ENCODE measurements at regions not wholly inside any gene's neighbourhood (a gene's known extent, or its start where the extent isn't known, plus 50 kb on each side); places are given as distances from the start of the nearest gene placed in this dataset.

- DNase-seq (ENCODE audit: low spot score) = no peak
- no peak for TF ChIP-seq CTCF (conservative IDR thresholded peaks at IDR 0.05; ENCODE audit: low read depth)
- POLR2A ChIA-PET (ENCODE audit: low non-redundant PET) = no interaction called here
- no peak overlapping the region for H3K27ac ChIP-seq
- CTCF ChIA-PET = no interaction called here
Measured at GRCh38 chr7:12119620-12120303, 91.3 kb upstream of the TMEM106B start.

GRCh38 chr7:12120632-12121031 lies 90.5 kb upstream of the TMEM106B start:
- no peak for DNase-seq (ENCODE audit: low spot score)
- no peak for TF ChIP-seq CTCF (conservative IDR thresholded peaks at IDR 0.05; ENCODE audit: low read depth)
- POLR2A ChIA-PET (ENCODE audit: low non-redundant PET) = no interaction called here
- CTCF ChIA-PET = no interaction called here
- H3K27ac ChIP-seq = no peak overlapping the region

- no peak for DNase-seq (ENCODE audit: low spot score)
- H3K27ac ChIP-seq = no peak overlapping the region
- no peak for TF ChIP-seq CTCF (conservative IDR thresholded peaks at IDR 0.05; ENCODE audit: low read depth)
- ChIA-PET POLR2A (ENCODE audit: low non-redundant PET) (no interaction called here), CTCF (no interaction called here)
Measured at GRCh38 chr7:12123172-12123571, 87.9 kb upstream of the TMEM106B start.

GRCh38 chr7:12124028-12124427 lies 87.1 kb upstream of the TMEM106B start:
- DNase-seq (ENCODE audit: low spot score) = no peak
- ChIA-PET CTCF (no interaction called here), POLR2A (ENCODE audit: low non-redundant PET) (no interaction called here)
- H3K27ac ChIP-seq = no peak overlapping the region
- no peak for TF ChIP-seq CTCF (conservative IDR thresholded peaks at IDR 0.05; ENCODE audit: low read depth)

GRCh38 chr7:12127455-12127854 lies 83.6 kb upstream of the TMEM106B start:
- ChIA-PET POLR2A (ENCODE audit: low non-redundant PET) (no interaction called here), CTCF (no interaction called here)
- no peak for DNase-seq (ENCODE audit: low spot score)
- no peak for TF ChIP-seq CTCF (conservative IDR thresholded peaks at IDR 0.05; ENCODE audit: low read depth)
- H3K27ac ChIP-seq = no peak overlapping the region

GRCh38 chr7:12130609-12131008 lies 80.5 kb upstream of the TMEM106B start:
- H3K27ac ChIP-seq = no peak overlapping the region
- no peak for DNase-seq (ENCODE audit: low spot score)
- CTCF ChIA-PET = no interaction called here
- POLR2A ChIA-PET (ENCODE audit: low non-redundant PET) = no interaction called here
- TF ChIP-seq CTCF (conservative IDR thresholded peaks at IDR 0.05; ENCODE audit: low read depth) = no peak

GRCh38 chr7:12131122-12131521 lies 80.0 kb upstream of the TMEM106B start:
- CTCF ChIA-PET = no interaction called here
- no peak for TF ChIP-seq CTCF (conservative IDR thresholded peaks at IDR 0.05; ENCODE audit: low read depth)
- H3K27ac ChIP-seq = no peak overlapping the region
- DNase-seq (ENCODE audit: low spot score) = no peak
- POLR2A ChIA-PET (ENCODE audit: low non-redundant PET) = no interaction called here
